ENCODE measurements at regions not wholly inside any gene's neighbourhood (a gene's known extent, or its start where the extent isn't known, plus 50 kb on each side); places are given as distances from the start of the nearest gene placed in this dataset.

GRCh38 chr4:19293781-19294180 is 957.9 kb upstream of the SLIT2 start:
- no peak for TF ChIP-seq TEF (CRISPR knock-in tag; IDR thresholded peaks at IDR 0.05)
- TF ChIP-seq BHLHE40 (IDR thresholded peaks at IDR 0.05; ENCODE audit: low read length): no peak
- no peak for TF ChIP-seq CTCF (CRISPR knock-in tag; IDR thresholded peaks at IDR 0.05)
- TF ChIP-seq RERE (CRISPR knock-in tag; IDR thresholded peaks at IDR 0.05; ENCODE audit: low read depth): no peak
- no peak for TF ChIP-seq RXRA (CRISPR knock-in tag; IDR thresholded peaks at IDR 0.05)
- TF ChIP-seq HDAC1 (CRISPR knock-in tag; IDR thresholded peaks at IDR 0.05): no peak
- no peak for TF ChIP-seq MLX (CRISPR knock-in tag; IDR thresholded peaks at IDR 0.05)
- TF ChIP-seq GMEB2 (CRISPR knock-in tag; IDR thresholded peaks at IDR 0.05; ENCODE audit: low read depth): no peak
- no peak for TF ChIP-seq EP300 (IDR thresholded peaks at IDR 0.05; ENCODE audit: low read depth in 2 of 2, low read length in 2 of 2)
- no peak for TF ChIP-seq EP300 (CRISPR knock-in tag; IDR thresholded peaks at IDR 0.05; ENCODE audit: borderline replicate concordance)
- no peak for TF ChIP-seq CEBPZ (IDR thresholded peaks at IDR 0.05; ENCODE audit: low read length)
- no peak for TF ChIP-seq MAX (IDR thresholded peaks at IDR 0.05)
- TF ChIP-seq RAD21 (CRISPR knock-in tag; IDR thresholded peaks at IDR 0.05): no peak
- TF ChIP-seq ZSCAN20 (CRISPR knock-in tag; IDR thresholded peaks at IDR 0.05; ENCODE audit: borderline replicate concordance): no peak
- TF ChIP-seq ZNF550 (CRISPR knock-in tag; IDR thresholded peaks at IDR 0.05; ENCODE audit: borderline replicate concordance): no peak

Measured in HepG2 (cell line).